ENCODE measurements at regions not wholly inside any gene's neighbourhood (a gene's known extent, or its start where the extent isn't known, plus 50 kb on each side); places are given as distances from the start of the nearest gene placed in this dataset.
A peak's percentile ranks its signal among the peaks of the same experiment; 100 is the strongest.

DNA sequence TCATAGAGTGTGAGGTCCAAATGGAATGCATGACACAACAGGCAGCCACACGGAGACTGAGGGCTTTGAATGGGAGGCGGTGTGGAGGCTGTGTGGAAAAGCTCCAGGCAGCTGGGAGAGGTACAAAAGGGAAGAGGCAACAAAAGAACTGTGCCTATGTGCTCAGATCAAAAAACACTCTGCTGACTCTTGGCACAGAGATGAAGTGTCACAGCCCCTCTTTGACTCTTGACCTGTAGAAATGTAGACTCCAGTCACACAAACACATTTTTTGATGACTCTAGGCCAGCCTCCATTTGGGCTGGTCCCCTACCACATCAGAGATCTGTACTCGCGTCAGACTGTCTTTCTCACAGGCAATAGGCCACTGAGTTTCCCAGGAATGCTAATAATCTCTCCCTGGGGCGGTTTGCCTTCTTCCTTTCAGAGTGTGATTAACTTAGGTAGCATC, 456.0 kb downstream of the TUSC7 start:
- Histone ChIP-seq H3K4me1 (ENCODE audit: insufficient read depth) (no peaks in the 10 kb centered on the region; the same call in 1 of the 2 replicates), H4K20me1 (replicated peaks; ENCODE audit: insufficient read depth) (no peaks in the 10 kb centered on the region), H2AFZ (peak overlapping the region; percentile 57; the same call in 1 of the 2 replicates), H3F3A (replicated peaks; ENCODE audit: low read depth) (no peaks in the 10 kb centered on the region), H3K9me2 (ENCODE audit: insufficient read depth) (no peaks in the 10 kb centered on the region), H3K27ac (ENCODE audit: low read depth) (no peak overlapping the region), H3K36me3 (ENCODE audit: insufficient read depth) (no peaks in the 10 kb centered on the region), H3K4me2 (no peak overlapping the region), H3K79me2 (replicated peaks; ENCODE audit: insufficient read depth) (no peaks in the 10 kb centered on the region), H3K27me3 (ENCODE audit: insufficient read depth) (no peaks in the 10 kb centered on the region), H3K4me3 (no peak overlapping the region)
- peak; percentile 32 for DNase-seq (ENCODE audit: low spot score)
- Mint-ChIP-seq H3K27me3 (ENCODE audit: insufficient read depth, low read depth, poor library complexity) (no peaks in the 10 kb centered on the region), H3K9me3 (no peaks in the 10 kb centered on the region; the same call in 2 of the 3 replicates), H3K4me1 (peaks cover 16% of the 10 kb centered on the region), H3K36me3 (ENCODE audit: low read depth) (no peaks in the 10 kb centered on the region), H3K4me3 (no peak overlapping the region), H3K27ac (peak overlapping the region; percentile 34; the same call in 1 of the 2 replicates)
- TF ChIP-seq EZH2 (IDR thresholded peaks at IDR 0.05; ENCODE audit: low read depth, unreplicated experiment), result no peak
- no peak for TF ChIP-seq POLR2AphosphoS5 (IDR thresholded peaks at IDR 0.05; ENCODE audit: low read depth)
- no peak for TF ChIP-seq CREB1 (CRISPR knock-in tag; IDR thresholded peaks at IDR 0.05; ENCODE audit: low read depth)
- TF ChIP-seq ZNF331 (CRISPR knock-in tag; IDR thresholded peaks at IDR 0.05; ENCODE audit: low read depth), result no peak
- TF ChIP-seq EZH2phosphoT487 (IDR thresholded peaks at IDR 0.05; ENCODE audit: unreplicated experiment), result no peak
- no peak for TF ChIP-seq ZNF114 (CRISPR knock-in tag; IDR thresholded peaks at IDR 0.05)
- TF ChIP-seq, protein P1, sequence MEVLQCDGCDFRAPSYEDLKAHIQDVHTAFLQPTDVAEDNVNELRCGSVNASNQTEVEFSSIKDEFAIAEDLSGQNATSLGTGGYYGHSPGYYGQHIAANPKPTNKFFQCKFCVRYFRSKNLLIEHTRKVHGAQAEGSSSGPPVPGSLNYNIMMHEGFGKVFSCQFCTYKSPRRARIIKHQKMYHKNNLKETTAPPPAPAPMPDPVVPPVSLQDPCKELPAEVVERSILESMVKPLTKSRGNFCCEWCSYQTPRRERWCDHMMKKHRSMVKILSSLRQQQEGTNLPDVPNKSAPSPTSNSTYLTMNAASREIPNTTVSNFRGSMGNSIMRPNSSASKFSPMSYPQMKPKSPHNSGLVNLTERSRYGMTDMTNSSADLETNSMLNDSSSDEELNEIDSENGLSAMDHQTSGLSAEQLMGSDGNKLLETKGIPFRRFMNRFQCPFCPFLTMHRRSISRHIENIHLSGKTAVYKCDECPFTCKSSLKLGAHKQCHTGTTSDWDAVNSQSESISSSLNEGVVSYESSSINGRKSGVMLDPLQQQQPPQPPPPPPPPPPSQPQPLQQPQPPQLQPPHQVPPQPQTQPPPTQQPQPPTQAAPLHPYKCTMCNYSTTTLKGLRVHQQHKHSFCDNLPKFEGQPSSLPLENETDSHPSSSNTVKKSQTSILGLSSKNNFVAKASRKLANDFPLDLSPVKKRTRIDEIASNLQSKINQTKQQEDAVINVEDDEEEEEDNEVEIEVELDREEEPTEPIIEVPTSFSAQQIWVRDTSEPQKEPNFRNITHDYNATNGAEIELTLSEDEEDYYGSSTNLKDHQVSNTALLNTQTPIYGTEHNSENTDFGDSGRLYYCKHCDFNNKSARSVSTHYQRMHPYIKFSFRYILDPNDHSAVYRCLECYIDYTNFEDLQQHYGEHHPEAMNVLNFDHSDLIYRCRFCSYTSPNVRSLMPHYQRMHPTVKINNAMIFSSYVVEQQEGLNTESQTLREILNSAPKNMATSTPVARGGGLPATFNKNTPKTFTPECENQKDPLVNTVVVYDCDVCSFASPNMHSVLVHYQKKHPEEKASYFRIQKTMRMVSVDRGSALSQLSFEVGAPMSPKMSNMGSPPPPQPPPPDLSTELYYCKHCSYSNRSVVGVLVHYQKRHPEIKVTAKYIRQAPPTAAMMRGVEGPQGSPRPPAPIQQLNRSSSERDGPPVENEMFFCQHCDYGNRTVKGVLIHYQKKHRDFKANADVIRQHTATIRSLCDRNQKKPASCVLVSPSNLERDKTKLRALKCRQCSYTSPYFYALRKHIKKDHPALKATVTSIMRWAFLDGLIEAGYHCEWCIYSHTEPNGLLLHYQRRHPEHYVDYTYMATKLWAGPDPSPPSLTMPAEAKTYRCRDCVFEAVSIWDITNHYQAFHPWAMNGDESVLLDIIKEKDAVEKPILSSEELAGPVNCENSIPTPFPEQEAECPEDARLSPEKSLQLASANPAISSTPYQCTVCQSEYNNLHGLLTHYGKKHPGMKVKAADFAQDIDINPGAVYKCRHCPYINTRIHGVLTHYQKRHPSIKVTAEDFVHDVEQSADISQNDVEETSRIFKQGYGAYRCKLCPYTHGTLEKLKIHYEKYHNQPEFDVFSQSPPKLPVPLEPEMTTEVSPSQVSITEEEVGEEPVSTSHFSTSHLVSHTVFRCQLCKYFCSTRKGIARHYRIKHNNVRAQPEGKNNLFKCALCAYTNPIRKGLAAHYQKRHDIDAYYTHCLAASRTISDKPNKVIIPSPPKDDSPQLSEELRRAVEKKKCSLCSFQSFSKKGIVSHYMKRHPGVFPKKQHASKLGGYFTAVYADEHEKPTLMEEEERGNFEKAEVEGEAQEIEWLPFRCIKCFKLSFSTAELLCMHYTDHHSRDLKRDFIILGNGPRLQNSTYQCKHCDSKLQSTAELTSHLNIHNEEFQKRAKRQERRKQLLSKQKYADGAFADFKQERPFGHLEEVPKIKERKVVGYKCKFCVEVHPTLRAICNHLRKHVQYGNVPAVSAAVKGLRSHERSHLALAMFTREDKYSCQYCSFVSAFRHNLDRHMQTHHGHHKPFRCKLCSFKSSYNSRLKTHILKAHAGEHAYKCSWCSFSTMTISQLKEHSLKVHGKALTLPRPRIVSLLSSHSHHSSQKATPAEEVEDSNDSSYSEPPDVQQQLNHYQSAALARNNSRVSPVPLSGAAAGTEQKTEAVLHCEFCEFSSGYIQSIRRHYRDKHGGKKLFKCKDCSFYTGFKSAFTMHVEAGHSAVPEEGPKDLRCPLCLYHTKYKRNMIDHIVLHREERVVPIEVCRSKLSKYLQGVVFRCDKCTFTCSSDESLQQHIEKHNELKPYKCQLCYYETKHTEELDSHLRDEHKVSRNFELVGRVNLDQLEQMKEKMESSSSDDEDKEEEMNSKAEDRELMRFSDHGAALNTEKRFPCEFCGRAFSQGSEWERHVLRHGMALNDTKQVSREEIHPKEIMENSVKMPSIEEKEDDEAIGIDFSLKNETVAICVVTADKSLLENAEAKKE (CRISPR knock-in tag; IDR thresholded peaks at IDR 0.05), result no peak
- no peak for TF ChIP-seq NANOG (IDR thresholded peaks at IDR 0.05; ENCODE audit: borderline replicate concordance)
- no peak for TF ChIP-seq JUNB (IDR thresholded peaks at IDR 0.05; ENCODE audit: unreplicated experiment)
- TF ChIP-seq, protein P2, sequence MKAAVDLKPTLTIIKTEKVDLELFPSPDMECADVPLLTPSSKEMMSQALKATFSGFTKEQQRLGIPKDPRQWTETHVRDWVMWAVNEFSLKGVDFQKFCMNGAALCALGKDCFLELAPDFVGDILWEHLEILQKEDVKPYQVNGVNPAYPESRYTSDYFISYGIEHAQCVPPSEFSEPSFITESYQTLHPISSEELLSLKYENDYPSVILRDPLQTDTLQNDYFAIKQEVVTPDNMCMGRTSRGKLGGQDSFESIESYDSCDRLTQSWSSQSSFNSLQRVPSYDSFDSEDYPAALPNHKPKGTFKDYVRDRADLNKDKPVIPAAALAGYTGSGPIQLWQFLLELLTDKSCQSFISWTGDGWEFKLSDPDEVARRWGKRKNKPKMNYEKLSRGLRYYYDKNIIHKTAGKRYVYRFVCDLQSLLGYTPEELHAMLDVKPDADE (IDR thresholded peaks at IDR 0.05), result no peak
- TF ChIP-seq, protein P3, sequence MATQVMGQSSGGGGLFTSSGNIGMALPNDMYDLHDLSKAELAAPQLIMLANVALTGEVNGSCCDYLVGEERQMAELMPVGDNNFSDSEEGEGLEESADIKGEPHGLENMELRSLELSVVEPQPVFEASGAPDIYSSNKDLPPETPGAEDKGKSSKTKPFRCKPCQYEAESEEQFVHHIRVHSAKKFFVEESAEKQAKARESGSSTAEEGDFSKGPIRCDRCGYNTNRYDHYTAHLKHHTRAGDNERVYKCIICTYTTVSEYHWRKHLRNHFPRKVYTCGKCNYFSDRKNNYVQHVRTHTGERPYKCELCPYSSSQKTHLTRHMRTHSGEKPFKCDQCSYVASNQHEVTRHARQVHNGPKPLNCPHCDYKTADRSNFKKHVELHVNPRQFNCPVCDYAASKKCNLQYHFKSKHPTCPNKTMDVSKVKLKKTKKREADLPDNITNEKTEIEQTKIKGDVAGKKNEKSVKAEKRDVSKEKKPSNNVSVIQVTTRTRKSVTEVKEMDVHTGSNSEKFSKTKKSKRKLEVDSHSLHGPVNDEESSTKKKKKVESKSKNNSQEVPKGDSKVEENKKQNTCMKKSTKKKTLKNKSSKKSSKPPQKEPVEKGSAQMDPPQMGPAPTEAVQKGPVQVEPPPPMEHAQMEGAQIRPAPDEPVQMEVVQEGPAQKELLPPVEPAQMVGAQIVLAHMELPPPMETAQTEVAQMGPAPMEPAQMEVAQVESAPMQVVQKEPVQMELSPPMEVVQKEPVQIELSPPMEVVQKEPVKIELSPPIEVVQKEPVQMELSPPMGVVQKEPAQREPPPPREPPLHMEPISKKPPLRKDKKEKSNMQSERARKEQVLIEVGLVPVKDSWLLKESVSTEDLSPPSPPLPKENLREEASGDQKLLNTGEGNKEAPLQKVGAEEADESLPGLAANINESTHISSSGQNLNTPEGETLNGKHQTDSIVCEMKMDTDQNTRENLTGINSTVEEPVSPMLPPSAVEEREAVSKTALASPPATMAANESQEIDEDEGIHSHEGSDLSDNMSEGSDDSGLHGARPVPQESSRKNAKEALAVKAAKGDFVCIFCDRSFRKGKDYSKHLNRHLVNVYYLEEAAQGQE (IDR thresholded peaks at IDR 0.05; ENCODE audit: unreplicated experiment), result no peak
- no peak for TF ChIP-seq STAT1 (IDR thresholded peaks at IDR 0.05; ENCODE audit: unreplicated experiment)
- TF ChIP-seq, protein P4, sequence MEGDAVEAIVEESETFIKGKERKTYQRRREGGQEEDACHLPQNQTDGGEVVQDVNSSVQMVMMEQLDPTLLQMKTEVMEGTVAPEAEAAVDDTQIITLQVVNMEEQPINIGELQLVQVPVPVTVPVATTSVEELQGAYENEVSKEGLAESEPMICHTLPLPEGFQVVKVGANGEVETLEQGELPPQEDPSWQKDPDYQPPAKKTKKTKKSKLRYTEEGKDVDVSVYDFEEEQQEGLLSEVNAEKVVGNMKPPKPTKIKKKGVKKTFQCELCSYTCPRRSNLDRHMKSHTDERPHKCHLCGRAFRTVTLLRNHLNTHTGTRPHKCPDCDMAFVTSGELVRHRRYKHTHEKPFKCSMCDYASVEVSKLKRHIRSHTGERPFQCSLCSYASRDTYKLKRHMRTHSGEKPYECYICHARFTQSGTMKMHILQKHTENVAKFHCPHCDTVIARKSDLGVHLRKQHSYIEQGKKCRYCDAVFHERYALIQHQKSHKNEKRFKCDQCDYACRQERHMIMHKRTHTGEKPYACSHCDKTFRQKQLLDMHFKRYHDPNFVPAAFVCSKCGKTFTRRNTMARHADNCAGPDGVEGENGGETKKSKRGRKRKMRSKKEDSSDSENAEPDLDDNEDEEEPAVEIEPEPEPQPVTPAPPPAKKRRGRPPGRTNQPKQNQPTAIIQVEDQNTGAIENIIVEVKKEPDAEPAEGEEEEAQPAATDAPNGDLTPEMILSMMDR (conservative IDR thresholded peaks at IDR 0.05; ENCODE audit: low read depth in 2 of 2), result no peak
- peak; percentile 78 for ATAC-seq

All from GM23338 (cell line).